ENCODE measurements at regions not wholly inside any gene's neighbourhood (a gene's known extent, or its start where the extent isn't known, plus 50 kb on each side); places are given as distances from the start of the nearest gene placed in this dataset.
"Not testable (repeated sequence)": the region's sequence is repeated elsewhere in the genome, so short reads cannot be mapped to it uniquely, and the experiment has no call there.

DNA sequence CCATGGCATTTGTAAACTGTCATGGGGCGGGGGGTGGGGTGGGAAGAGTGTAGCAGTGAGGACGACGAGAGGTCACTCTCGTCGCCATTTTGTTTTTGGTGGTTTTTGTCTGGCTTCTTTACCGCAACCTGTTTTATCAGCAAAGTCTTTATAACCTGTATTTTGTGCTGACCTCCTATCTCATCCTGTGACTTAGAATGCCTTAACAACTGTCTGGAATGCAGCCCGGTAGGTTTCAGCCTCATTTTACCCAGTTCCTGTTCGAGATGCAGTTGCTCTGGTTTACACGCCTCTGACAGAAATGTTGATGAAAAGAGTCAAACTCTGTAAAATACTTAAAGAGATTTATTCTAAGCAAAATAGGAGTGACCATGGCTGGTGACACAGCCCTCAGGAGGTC, 852.0 kb downstream of the DACH1 start:
- Histone ChIP-seq H3K9me3 (replicated peaks) (no peaks in the 10 kb centered on the region), H3K4me1 (no peaks in the 10 kb centered on the region), H3K27me3 (ENCODE audit: low read depth) (no peaks in the 10 kb centered on the region), H3K36me3 (no peaks in the 10 kb centered on the region), H3K27ac (replicated peaks) (no peak overlapping the region), H3K4me3 (no peak overlapping the region)
- DNase-seq: no peak
- intact Hi-C loops (cut with micrococcal nuclease): no loop called here
- TF ChIP-seq CTCF (IDR thresholded peaks at IDR 0.05; ENCODE audit: borderline replicate concordance): no peak

- no peak overlapping the region for H3K27ac ChIP-seq (replicated peaks)
- H3K27me3 ChIP-seq (ENCODE audit: low read depth): no peaks in the 10 kb centered on the region
- DNase-seq: no peak
- TF ChIP-seq CTCF (IDR thresholded peaks at IDR 0.05; ENCODE audit: borderline replicate concordance): no peak
- H3K4me1 ChIP-seq: no peaks in the 10 kb centered on the region
- no peak overlapping the region for H3K4me3 ChIP-seq
- H3K36me3 ChIP-seq: no peaks in the 10 kb centered on the region
- intact Hi-C loops (cut with micrococcal nuclease): no loop called here
- H3K9me3 ChIP-seq (replicated peaks): peaks cover 29% of the 10 kb centered on the region
Measured at GRCh38 chr13:71005919-71006318, 861.1 kb downstream of the DACH1 start.

- Histone ChIP-seq H3K27me3 (ENCODE audit: low read depth) (no peaks in the 10 kb centered on the region), H3K27ac (replicated peaks) (no peak overlapping the region), H3K36me3 (no peaks in the 10 kb centered on the region), H3K9me3 (replicated peaks) (no peaks in the 10 kb centered on the region), H3K4me3 (no peak overlapping the region), H3K4me1 (no peaks in the 10 kb centered on the region)
- TF ChIP-seq CTCF (IDR thresholded peaks at IDR 0.05; ENCODE audit: borderline replicate concordance): no peak
- intact Hi-C loops (cut with micrococcal nuclease): no loop called here
- DNase-seq: no peak
Measured at GRCh38 chr13:70995338-70995737, 871.7 kb downstream of the DACH1 start.

- Histone ChIP-seq H3K27ac (replicated peaks) (no peak overlapping the region), H3K36me3 (no peaks in the 10 kb centered on the region), H3K4me3 (no peak overlapping the region), H3K9me3 (replicated peaks) (no peaks in the 10 kb centered on the region), H3K4me1 (no peaks in the 10 kb centered on the region), H3K27me3 (ENCODE audit: low read depth) (no peaks in the 10 kb centered on the region)
- no peak for DNase-seq
- intact Hi-C loops (cut with micrococcal nuclease): no loop called here
- TF ChIP-seq CTCF (IDR thresholded peaks at IDR 0.05; ENCODE audit: borderline replicate concordance): no peak
Measured at GRCh38 chr13:70994191-70994590, 872.8 kb downstream of the DACH1 start.

GRCh38 chr13:70987043-70987442, 878.8 kb upstream of the KLHL1 start:
- Histone ChIP-seq H3K27me3 (ENCODE audit: low read depth) (no peaks in the 10 kb centered on the region), H3K4me1 (no peaks in the 10 kb centered on the region), H3K27ac (replicated peaks) (no peak overlapping the region), H3K36me3 (no peaks in the 10 kb centered on the region), H3K9me3 (replicated peaks) (no peaks in the 10 kb centered on the region), H3K4me3 (no peak overlapping the region)
- intact Hi-C loops (cut with micrococcal nuclease): no loop called here
- DNase-seq: no peak
- no peak for TF ChIP-seq CTCF (IDR thresholded peaks at IDR 0.05; ENCODE audit: borderline replicate concordance)

DNA sequence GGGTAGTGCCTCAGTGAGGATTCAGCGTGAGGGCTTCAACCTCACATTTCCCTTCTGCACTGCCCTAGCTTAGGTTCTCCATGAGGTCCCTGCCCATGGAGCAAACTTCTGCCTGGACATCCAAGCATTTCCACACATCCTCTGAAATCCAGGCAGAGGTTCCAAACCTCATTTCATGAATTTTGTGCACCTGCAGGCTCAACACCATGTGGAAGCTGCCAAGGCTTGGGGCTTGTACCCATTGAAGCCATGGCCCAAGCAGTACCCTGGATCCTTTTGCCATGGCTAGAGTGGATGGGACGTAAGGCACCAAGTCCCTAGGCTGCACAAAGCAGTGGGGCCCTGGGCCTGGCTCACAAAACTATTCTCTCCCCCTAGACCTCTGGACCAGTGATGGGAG, 877.1 kb upstream of the KLHL1 start:
- DNase-seq: no peak
- no peaks in the 10 kb centered on the region for H3K9me3 ChIP-seq (replicated peaks)
- H3K27me3 ChIP-seq (ENCODE audit: low read depth): no peaks in the 10 kb centered on the region
- no peaks in the 10 kb centered on the region for H3K36me3 ChIP-seq
- intact Hi-C loops (cut with micrococcal nuclease): no loop called here
- no peak overlapping the region for H3K4me3 ChIP-seq
- no peak for TF ChIP-seq CTCF (IDR thresholded peaks at IDR 0.05; ENCODE audit: borderline replicate concordance)
- H3K4me1 ChIP-seq: no peaks in the 10 kb centered on the region
- no peak overlapping the region for H3K27ac ChIP-seq (replicated peaks)

DNA sequence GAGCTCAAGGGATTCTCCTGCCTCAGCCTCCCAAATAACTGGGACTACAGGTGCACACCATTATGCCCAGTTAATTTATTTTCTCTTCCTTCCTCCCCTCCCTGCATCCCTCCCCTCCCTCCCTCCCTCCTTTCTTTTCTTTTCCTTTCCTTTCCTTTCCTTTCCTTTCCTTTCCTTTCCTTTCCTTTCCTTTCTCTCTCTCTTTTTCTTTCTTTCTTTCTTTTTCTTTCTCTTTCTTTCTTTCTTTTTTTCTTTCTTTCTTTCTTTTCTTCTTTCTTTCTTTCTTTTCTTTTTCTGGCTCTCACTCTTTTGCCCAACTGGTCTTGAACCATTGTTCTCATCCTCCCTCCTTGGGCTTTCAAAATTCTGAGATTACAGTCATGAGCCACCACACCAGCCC, 873.0 kb upstream of the KLHL1 start:
- H3K36me3 ChIP-seq; H3K27me3 ChIP-seq (ENCODE audit: low read depth); DNase-seq; H3K27ac ChIP-seq (replicated peaks); H3K4me1 ChIP-seq; H3K9me3 ChIP-seq (replicated peaks); intact Hi-C loops (cut with micrococcal nuclease); H3K4me3 ChIP-seq: not testable (repeated sequence)

All from left ventricle myocardium inferior (tissue), 1 donor.